Activated T-helper 9 cell treated with anti-CD3 and anti-CD28 coated beads, Interleukin-2, amount 50 U/mL, for 16 hours (primary cell): ENCODE measurements at regions not wholly inside any gene's neighbourhood (a gene's known extent, or its start where the extent isn't known, plus 50 kb on each side); places are given as distances from the start of the nearest gene placed in this dataset.

Experiments used
- DNase-seq: peaks from one replicate; pipeline ENCODE4 v3.0.0-alpha.2; 2020; ENCODE audit warnings: low read depth

GRCh38 chr2:60657673-60658072 is 98.4 kb upstream of the PAPOLG start:
- no peak for DNase-seq

- DNase-seq, result no peak
These were observed 97.0 kb upstream of the PAPOLG start for GRCh38 chr2:60659026-60659425.

- no peak for DNase-seq
These were observed 94.9 kb upstream of the PAPOLG start for GRCh38 chr2:60661073-60661738.

GRCh38 chr2:60662781-60663180 is 93.3 kb upstream of the PAPOLG start:
- no peak for DNase-seq

- no peak for DNase-seq
These were observed 84.1 kb upstream of the PAPOLG start for GRCh38 chr2:60671966-60672365.

- DNase-seq, result peak; percentile 62
These were observed 81.4 kb upstream of the PAPOLG start for GRCh38 chr2:60674524-60675165.

- no peak for DNase-seq
These were observed 80.8 kb upstream of the PAPOLG start for GRCh38 chr2:60675301-60675700.

- DNase-seq, result no peak
These were observed 79.2 kb upstream of the PAPOLG start for GRCh38 chr2:60676706-60677330.

- DNase-seq, result no peak
These were observed 78.7 kb upstream of the PAPOLG start for GRCh38 chr2:60677356-60677755.

- no peak for DNase-seq
These were observed 77.5 kb upstream of the PAPOLG start for GRCh38 chr2:60678551-60678950.

- no peak for DNase-seq
These were observed 76.9 kb upstream of the PAPOLG start for GRCh38 chr2:60679036-60679780.

GRCh38 chr2:60693551-60693950 is 62.5 kb upstream of the PAPOLG start:
- DNase-seq, result no peak

- DNase-seq, result no peak
These were observed 60.3 kb upstream of the PAPOLG start for GRCh38 chr2:60695793-60696192.

GRCh38 chr2:60699617-60700016 is 56.5 kb upstream of the PAPOLG start:
- DNase-seq, result no peak

- no peak for DNase-seq
These were observed 50.0 kb upstream of the PAPOLG start for GRCh38 chr2:60706021-60706420.
